RWPE2 (cell line): ENCODE measurements at regions not wholly inside any gene's neighbourhood (a gene's known extent, or its start where the extent isn't known, plus 50 kb on each side); places are given as distances from the start of the nearest gene placed in this dataset.
A peak's percentile ranks its signal among the peaks of the same experiment; 100 is the strongest.

Source experiments
- ATAC-seq: fragments of 200-7000 bp; cut with Tn5 transposase; 3 replicates; pipeline ENCODE4 v1.9.1; 2021; ENCODE audit warnings: low read depth
- DNase-seq: peaks from one replicate; pipeline ENCODE4 v3.0.0-alpha.2; 2020; ENCODE audit warnings: low spot score
- H3K27ac ChIP-seq: fragments of 450-650 bp; 2 replicates; pipeline ENCODE4 v1.5.1; 2017; ENCODE audit warnings: mild to moderate bottlenecking; ENCODE audit not compliant: poor library complexity, severe bottlenecking
- H3K27me3 ChIP-seq: fragments of 250-450 bp; sonication (Bioruptor Pico); 2 replicates; pipeline ENCODE4 v1.5.1; 2021; ENCODE audit warnings: mild to moderate bottlenecking, moderate library complexity; ENCODE audit not compliant: insufficient read depth, poor library complexity, severe bottlenecking
- H3K36me3 ChIP-seq: fragments of 250-450 bp; sonication (Bioruptor Pico); 2 replicates; pipeline ENCODE4 v1.5.1; 2020; ENCODE audit warnings: low read depth, mild to moderate bottlenecking, moderate library complexity
- H3K4me1 ChIP-seq: fragments of 250-450 bp; sonication (Bioruptor Pico); 2 replicates; pipeline ENCODE4 v1.5.1; 2021; ENCODE audit warnings: mild to moderate bottlenecking, moderate library complexity; ENCODE audit not compliant: insufficient read depth, poor library complexity, severe bottlenecking
- H3K4me3 ChIP-seq: fragments of 250-450 bp; sonication (Bioruptor Pico); 2 replicates; pipeline ENCODE4 v1.5.1; 2021; ENCODE audit warnings: mild to moderate bottlenecking, moderate library complexity; ENCODE audit not compliant: severe bottlenecking
- H3K9me3 ChIP-seq: fragments of 250-450 bp; sonication (Bioruptor Pico); 2 replicates; pipeline ENCODE4 v1.5.1; 2021; ENCODE audit warnings: mild to moderate bottlenecking, moderate library complexity; ENCODE audit not compliant: severe bottlenecking
- TF ChIP-seq, protein P1 (sequence below): fragments of 450-650 bp; IDR thresholded peaks from one replicate; pipeline ENCODE4 v1.5.1; 2017; ENCODE audit warnings: mild to moderate bottlenecking, moderate library complexity; ENCODE audit not compliant: poor library complexity, severe bottlenecking

DNA sequence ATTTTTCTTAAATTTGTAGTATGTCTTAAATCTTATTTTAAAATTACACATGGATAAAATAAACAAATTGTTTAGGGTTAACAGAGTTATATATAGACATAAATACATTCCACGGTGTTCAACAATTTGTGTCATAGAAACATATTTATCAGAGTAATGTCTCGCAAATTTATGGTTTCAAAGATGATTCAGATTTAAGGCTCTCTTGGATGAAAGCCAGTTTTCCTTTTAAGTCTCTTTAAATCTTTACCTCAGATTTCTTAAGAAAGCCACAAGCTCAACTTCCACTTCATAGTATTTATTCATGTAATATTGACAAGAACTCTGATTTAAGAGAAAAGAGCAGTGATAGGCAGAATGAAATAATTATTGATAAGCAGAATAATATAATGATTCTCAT lies 1254.8 kb upstream of the ADGRL3 start:
- peaks cover 11% of the 10 kb centered on the region for H3K4me1 ChIP-seq
- no peaks in the 10 kb centered on the region for H3K9me3 ChIP-seq
- no peaks in the 10 kb centered on the region for H3K36me3 ChIP-seq
- DNase-seq (no peak), ATAC-seq (no peak)
- H3K27me3 ChIP-seq = no peaks in the 10 kb centered on the region
- TF ChIP-seq, protein P1, sequence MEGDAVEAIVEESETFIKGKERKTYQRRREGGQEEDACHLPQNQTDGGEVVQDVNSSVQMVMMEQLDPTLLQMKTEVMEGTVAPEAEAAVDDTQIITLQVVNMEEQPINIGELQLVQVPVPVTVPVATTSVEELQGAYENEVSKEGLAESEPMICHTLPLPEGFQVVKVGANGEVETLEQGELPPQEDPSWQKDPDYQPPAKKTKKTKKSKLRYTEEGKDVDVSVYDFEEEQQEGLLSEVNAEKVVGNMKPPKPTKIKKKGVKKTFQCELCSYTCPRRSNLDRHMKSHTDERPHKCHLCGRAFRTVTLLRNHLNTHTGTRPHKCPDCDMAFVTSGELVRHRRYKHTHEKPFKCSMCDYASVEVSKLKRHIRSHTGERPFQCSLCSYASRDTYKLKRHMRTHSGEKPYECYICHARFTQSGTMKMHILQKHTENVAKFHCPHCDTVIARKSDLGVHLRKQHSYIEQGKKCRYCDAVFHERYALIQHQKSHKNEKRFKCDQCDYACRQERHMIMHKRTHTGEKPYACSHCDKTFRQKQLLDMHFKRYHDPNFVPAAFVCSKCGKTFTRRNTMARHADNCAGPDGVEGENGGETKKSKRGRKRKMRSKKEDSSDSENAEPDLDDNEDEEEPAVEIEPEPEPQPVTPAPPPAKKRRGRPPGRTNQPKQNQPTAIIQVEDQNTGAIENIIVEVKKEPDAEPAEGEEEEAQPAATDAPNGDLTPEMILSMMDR = no peak
- H3K4me3 ChIP-seq = no peak overlapping the region
- H3K27ac ChIP-seq = no peak overlapping the region

DNA sequence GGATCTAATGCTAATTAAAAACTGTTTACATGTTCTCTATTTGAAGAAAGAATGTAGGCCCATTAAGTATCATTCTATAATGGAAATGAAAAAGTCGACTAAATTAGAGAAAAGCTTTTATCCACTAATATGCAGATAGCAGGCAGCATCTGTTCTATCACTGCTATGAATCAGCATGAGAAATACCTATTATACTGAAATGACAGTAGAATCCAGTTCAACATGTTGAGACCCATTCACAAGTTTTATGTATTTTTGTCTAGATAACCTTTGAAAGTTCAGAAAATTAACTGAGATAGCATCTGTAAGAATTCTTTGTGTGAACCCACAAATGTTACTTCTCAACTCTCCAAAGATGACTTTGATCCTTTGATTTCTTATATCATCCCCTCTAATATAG lies 1254.4 kb upstream of the ADGRL3 start:
- Histone ChIP-seq H3K27ac (no peak overlapping the region), H3K9me3 (no peaks in the 10 kb centered on the region), H3K4me1 (peaks cover 11% of the 10 kb centered on the region), H3K36me3 (no peaks in the 10 kb centered on the region), H3K4me3 (no peak overlapping the region), H3K27me3 (no peaks in the 10 kb centered on the region)
- DNase-seq (no peak), ATAC-seq (peak; percentile 38; the same call in 1 of the 3 replicates)
- TF ChIP-seq, protein P1 = no peak

DNA sequence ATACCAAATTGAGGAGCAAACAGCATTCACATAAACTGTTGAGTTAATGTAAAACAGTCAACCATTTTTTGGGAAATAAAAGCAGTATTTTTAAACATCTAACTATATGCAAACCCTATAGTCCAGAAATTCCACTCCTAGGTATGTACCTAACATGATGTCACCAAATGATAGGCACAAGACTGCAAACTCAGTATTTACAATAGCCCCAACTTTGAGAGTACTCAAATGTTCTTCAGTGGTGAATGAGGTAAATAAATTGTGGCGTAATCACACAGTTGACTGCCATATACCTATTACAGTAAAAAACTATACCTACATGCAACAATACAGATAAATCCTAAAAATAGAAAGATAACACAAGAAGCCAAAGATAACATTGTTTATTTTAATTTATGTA lies 1243.8 kb upstream of the ADGRL3 start:
- no peak for DNase-seq
- H3K27ac ChIP-seq = no peak overlapping the region
- no peaks in the 10 kb centered on the region for H3K9me3 ChIP-seq
- no peaks in the 10 kb centered on the region for H3K36me3 ChIP-seq
- TF ChIP-seq, protein P1 = no peak
- no peak overlapping the region for H3K4me3 ChIP-seq
- no peak for ATAC-seq
- H3K4me1 ChIP-seq = no peaks in the 10 kb centered on the region
- no peaks in the 10 kb centered on the region for H3K27me3 ChIP-seq

DNA sequence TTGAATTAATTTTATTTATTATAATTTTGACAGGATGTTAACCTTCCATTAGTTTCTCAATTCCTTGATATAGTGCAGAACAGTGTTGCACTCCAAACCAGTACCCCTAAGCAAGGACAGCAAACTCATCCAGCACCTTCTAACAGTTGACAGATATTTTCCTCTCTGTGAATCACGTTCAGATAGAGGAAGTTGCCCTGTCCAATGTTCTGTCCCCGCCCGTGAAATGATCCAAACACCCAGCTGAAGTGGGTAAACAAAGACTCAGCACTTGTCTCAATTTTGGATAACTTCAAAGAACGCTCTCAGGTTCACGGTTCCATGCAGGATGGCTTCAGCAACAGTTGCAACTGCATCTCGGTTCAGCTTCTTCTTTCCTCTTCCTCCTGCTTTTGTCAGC lies 1240.0 kb upstream of the ADGRL3 start:
- no peaks in the 10 kb centered on the region for H3K4me1 ChIP-seq
- TF ChIP-seq, protein P1 = no peak
- H3K36me3 ChIP-seq = no peaks in the 10 kb centered on the region
- no peak overlapping the region for H3K4me3 ChIP-seq
- no peaks in the 10 kb centered on the region for H3K9me3 ChIP-seq
- H3K27me3 ChIP-seq = no peaks in the 10 kb centered on the region
- no peak for DNase-seq
- no peak overlapping the region for H3K27ac ChIP-seq
- no peak for ATAC-seq

DNA sequence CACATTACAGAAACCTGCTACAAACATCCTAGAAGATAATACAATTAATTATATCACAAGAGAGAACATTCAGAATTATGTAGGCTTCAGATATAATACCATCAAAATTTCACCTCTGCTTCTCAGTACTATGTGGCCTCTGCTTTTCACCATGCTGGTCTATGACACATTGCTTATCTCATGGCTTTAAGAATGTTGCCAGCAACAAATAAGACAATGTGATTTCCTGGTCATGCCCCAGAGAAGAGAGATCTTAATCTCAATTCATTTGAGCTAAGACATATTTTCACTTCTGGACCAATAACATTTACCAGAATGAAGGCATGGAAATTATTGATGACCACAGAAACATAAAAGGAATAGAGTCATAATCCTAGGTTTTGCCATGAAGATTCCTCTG lies 1233.4 kb upstream of the ADGRL3 start:
- DNase-seq (no peak), ATAC-seq (no peak)
- Histone ChIP-seq H3K27me3 (no peaks in the 10 kb centered on the region), H3K27ac (no peak overlapping the region), H3K4me3 (no peak overlapping the region), H3K4me1 (no peaks in the 10 kb centered on the region), H3K36me3 (no peaks in the 10 kb centered on the region), H3K9me3 (no peaks in the 10 kb centered on the region)
- TF ChIP-seq, protein P1 = no peak
